Heart left ventricle (tissue), 16 donors: ENCODE measurements at regions not wholly inside any gene's neighbourhood (a gene's known extent, or its start where the extent isn't known, plus 50 kb on each side); places are given as distances from the start of the nearest gene placed in this dataset.

Source experiments
- ATAC-seq, 4 donors: fragments of 200-7000 bp; cut with Tn5 transposase; one replicate each; pipeline ENCODE4 v1.9.1; 2020 to 2022; ENCODE audit warnings: moderate library complexity in 4 of 4, mild to moderate bottlenecking in 3 of 4, moderate number of reproducible peaks in 1 of 4
- DNase-seq, 5 donors: peaks; one replicate each; pipeline ENCODE4 v3.0.0-alpha.2; 2020
- H3K27ac ChIP-seq, 12 donors: fragments of 200-600 bp; sonication (generic) in 4 of 12; one replicate each; pipeline versions ENCODE4 v1.5.0 to v1.8.0; 2016 to 2022; ENCODE audit warnings: mild to moderate bottlenecking in 2 of 12
- H3K27me3 ChIP-seq, 9 donors: fragments of 200-600 bp; sonication (generic) in 2 of 9; one replicate each; pipeline versions ENCODE4 v1.5.1 to v1.8.0; 2016 to 2022; ENCODE audit warnings: mild to moderate bottlenecking in 3 of 9
- H3K36me3 ChIP-seq, 9 donors: fragments of 200-600 bp; sonication (generic) in 2 of 9; one replicate each; pipeline versions ENCODE4 v1.5.0 to v1.8.0; 2018 to 2022; ENCODE audit warnings: mild to moderate bottlenecking in 2 of 9
- H3K4me1 ChIP-seq, 12 donors: fragments of 200-600 bp; sonication (generic) in 4 of 12; one replicate each; pipeline versions ENCODE4 v1.5.0 to v1.8.0; 2016 to 2022; ENCODE audit warnings: mild to moderate bottlenecking in 3 of 12
- H3K4me3 ChIP-seq, 12 donors: fragments of 200-600 bp; sonication (generic) in 4 of 12; one replicate each; pipeline versions ENCODE4 v1.5.0 to v1.8.0; 2017 to 2022; ENCODE audit warnings: mild to moderate bottlenecking in 9 of 12, moderate library complexity in 4 of 12
- H3K9me3 ChIP-seq, 12 donors: fragments of 200-600 bp; sonication (generic) in 4 of 12; one replicate each; pipeline versions ENCODE4 v1.5.0 to v1.8.0; 2016 to 2022; ENCODE audit warnings: mild to moderate bottlenecking in 1 of 12
- CTCF ChIP-seq, 12 donors: fragments of 200-600 bp; sonication (generic) in 4 of 12; IDR thresholded peaks; one replicate each; pipeline versions ENCODE4 v1.5.0 to v1.8.0; 2018 to 2022; ENCODE audit warnings: antibody characterized with exemption in 12 of 12, mild to moderate bottlenecking in 5 of 12
- POLR2A ChIP-seq, 2 donors: fragments of 450-650 bp; IDR thresholded peaks; one replicate each; pipeline ENCODE4 v1.6.1; 2017; ENCODE audit warnings: antibody characterized with exemption in 2 of 2, mild to moderate bottlenecking in 2 of 2, moderate library complexity in 2 of 2
- WGBS, 4 donors: extraction: QIAGEN DNeasy Blood & Tissue Kit in 2 of 4; methylation state at CpG; one replicate each; pipeline versions ENCODE4 v1.1.5 to v1.1.7; 2013 to 2018; 5-methylcytosine and 5-hydroxymethylcytosine counted together
- intact Hi-C, 10 donors: fragments of 100-400 bp; cut with DNase I; formaldehyde crosslinking; loops; one replicate each; pipeline versions ENCODE4 v1.11.1 to v1.14.2; 2022
- donor health status: ischemic (EF 13 %, LVEDD 7.1; RV severe dilation, severe dysfunction).
- donor health status: healthy with polysubstance abuse.
- donor health status: DM: no; HTN: yes; CAD: no.
- donor health status: DM: no; HTN: no; CAD: no.
- donor health status: ischemic (EF 25% LVEDD 6.9; RV normal size, moderate dysfunction).
- donor health status: ischemic (EF 25% LVEDD 5.7; RV mildly dilated, moderate dysfunction).
- donor health status: healthy.
- donor health status: DM: yes; HTN: yes; CAD: no.
- donor health status: ischemic (EF 35%, LVEDD 5.7; RV mildly dilated, moderate dysfunction).
- donor health status: nonischemic (EF 11% LVEDD 7.7; RV severe dilation, severe dysfunction).
- donor health status: DM: yes; HTN: yes; CAD: no.
- donor health status: PGD.
- donor health status: ischemic (EF 29% LVEDD 5.4; RV normal size, mild dysfunction).
- donor health status: nonischemic (EF 23%, LVEDD 6.1; RV moderate dilation, normal function).

- no peaks in the 10 kb centered on the region for H3K9me3 ChIP-seq
- 74 to 81% (median 80%) methylated on average over 5 of the region's 5 CpGs for WGBS, 4 donors
- no peak for TF ChIP-seq POLR2A (IDR thresholded peaks at IDR 0.05)
- TF ChIP-seq CTCF (IDR thresholded peaks at IDR 0.05) = no peak
- no peak overlapping the region for H3K27ac ChIP-seq
- intact Hi-C loops = loop anchor here (5.0 to 10.0 kb wide), 9 partner anchors 82 to 1380 kb away; partner anchors contain the start of gene KLF12 (in 8 of the 10)
- H3K4me3 ChIP-seq = no peak overlapping the region
- no peaks in the 10 kb centered on the region for H3K36me3 ChIP-seq
- no peak for ATAC-seq
- DNase-seq = no peak
- H3K27me3 ChIP-seq = no peaks in the 10 kb centered on the region
- peaks cover 0 to 27% (median 4%) of the 10 kb centered on the region in 12 donors for H3K4me1 ChIP-seq
Measured at GRCh38 chr13:73837147-73837546, 297.1 kb downstream of the KLF12 start.

GRCh38 chr13:73835138-73835721 lies 299.0 kb downstream of the KLF12 start:
- no peaks in the 10 kb centered on the region for H3K36me3 ChIP-seq
- peak in 2 of 4 donors; percentile 48 to 69 for ATAC-seq
- WGBS, 4 donors = 52 to 55% (median 54%) methylated on average over 5 of the region's 5 CpGs
- intact Hi-C loops = loop anchor here (1.0 to 10.0 kb wide), 11 partner anchors 80 to 1382 kb away; partner anchors contain the start of gene KLF12 (in 9 of the 10)
- H3K9me3 ChIP-seq = no peaks in the 10 kb centered on the region
- no peak for TF ChIP-seq POLR2A (IDR thresholded peaks at IDR 0.05)
- TF ChIP-seq CTCF (IDR thresholded peaks at IDR 0.05) = peak; percentile 56 to 78 (median 70)
- no peaks in the 10 kb centered on the region for H3K27me3 ChIP-seq
- no peak for DNase-seq
- peaks cover 0 to 28% (median 4%) of the 10 kb centered on the region in 12 donors for H3K4me1 ChIP-seq
- no peak overlapping the region for H3K4me3 ChIP-seq
- H3K27ac ChIP-seq = no peak overlapping the region

- Histone ChIP-seq H3K4me3 (no peak overlapping the region), H3K9me3 (no peaks in the 10 kb centered on the region), H3K27me3 (no peaks in the 10 kb centered on the region), H3K27ac (no peak overlapping the region), H3K36me3 (no peaks in the 10 kb centered on the region), H3K4me1 (peaks cover 0 to 28% (median 9%) of the 10 kb centered on the region in 12 donors)
- no peak for TF ChIP-seq POLR2A (IDR thresholded peaks at IDR 0.05)
- TF ChIP-seq CTCF (IDR thresholded peaks at IDR 0.05) = no peak
- DNase-seq (no peak), ATAC-seq (no peak)
- 88 to 94% (median 92%) methylated on average over 7 of the region's 7 CpGs for WGBS, 4 donors
- intact Hi-C loops = loop anchor here (2.0 to 10.0 kb wide), 8 partner anchors 79 to 1381 kb away; partner anchors contain the start of gene KLF12 (in 4 of the 10)
Measured at GRCh38 chr13:73833325-73834070, 300.7 kb downstream of the KLF12 start.

- Histone ChIP-seq H3K36me3 (no peaks in the 10 kb centered on the region), H3K4me1 (peaks cover 0 to 28% (median 9%) of the 10 kb centered on the region in 12 donors), H3K27me3 (no peaks in the 10 kb centered on the region), H3K27ac (no peak overlapping the region), H3K4me3 (no peak overlapping the region), H3K9me3 (no peaks in the 10 kb centered on the region)
- no peak for TF ChIP-seq CTCF (IDR thresholded peaks at IDR 0.05)
- TF ChIP-seq POLR2A (IDR thresholded peaks at IDR 0.05) = no peak
- DNase-seq = no peak
- 78 to 94% (median 86%) methylated on average over 3 of the region's 3 CpGs for WGBS, 4 donors
- intact Hi-C loops = loop anchor here in 8 of 10 donors (5.0 to 10.0 kb wide), 7 partner anchors 78 to 1382 kb away; partner anchors contain the start of gene KLF12 (in 4 of the 8)
- ATAC-seq = no peak
Measured at GRCh38 chr13:73832825-73833224, 301.4 kb downstream of the KLF12 start.
